HG03103 (cell line): ENCODE measurements at regions not wholly inside any gene's neighbourhood (a gene's known extent, or its start where the extent isn't known, plus 50 kb on each side); places are given as distances from the start of the nearest gene placed in this dataset.

Experiments used
- ATAC-seq: cut with Tn5 transposase; IDR thresholded peaks from one replicate; pipeline ENCODE4 v1.9.1; 2021; ENCODE audit warnings: low read depth; ENCODE audit not compliant: unreplicated experiment

DNA sequence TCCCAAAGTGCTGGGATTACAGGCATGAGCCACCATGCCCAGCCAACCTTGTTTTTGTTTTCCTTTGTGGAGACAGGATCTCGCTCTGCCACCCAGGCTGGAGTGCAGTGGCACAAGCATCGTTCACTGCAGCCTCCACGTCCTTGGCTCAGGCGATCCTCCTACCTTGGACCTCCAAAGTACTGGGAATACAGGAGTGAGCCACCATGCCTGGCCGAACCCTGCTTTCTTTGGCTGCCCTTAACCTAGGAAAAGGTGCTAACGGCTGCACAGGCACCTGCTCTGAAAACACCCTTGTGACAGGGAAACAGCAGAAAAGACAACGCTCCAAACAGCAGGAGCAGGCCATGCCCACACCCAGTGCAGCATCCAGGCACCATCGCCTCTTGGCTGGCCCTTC is 71.9 kb downstream of the OAT start:
- ATAC-seq = no peak

DNA sequence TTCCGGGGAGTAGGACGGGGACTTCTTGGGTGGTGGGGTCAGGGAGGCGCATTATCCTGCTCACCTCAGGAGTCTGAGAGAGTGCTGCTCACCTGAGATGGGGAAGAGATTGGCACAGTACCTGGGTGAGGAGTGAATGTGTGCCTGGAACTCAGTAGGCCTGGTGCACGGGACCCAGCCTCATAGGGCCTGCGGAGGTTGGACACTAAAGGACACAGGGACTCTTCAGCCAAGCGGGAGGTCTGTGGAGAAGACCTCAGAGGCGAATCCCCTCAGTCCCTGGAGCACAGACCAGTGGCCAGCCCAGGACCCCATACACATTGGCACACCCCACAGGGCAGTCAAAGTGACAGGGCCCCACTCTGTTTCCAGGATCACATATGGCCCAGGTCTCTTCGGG is 73.2 kb downstream of the OAT start:
- no peak for ATAC-seq

- ATAC-seq = no peak
Measured at GRCh38 chr10:124344931-124345330, 73.8 kb downstream of the OAT start.

DNA sequence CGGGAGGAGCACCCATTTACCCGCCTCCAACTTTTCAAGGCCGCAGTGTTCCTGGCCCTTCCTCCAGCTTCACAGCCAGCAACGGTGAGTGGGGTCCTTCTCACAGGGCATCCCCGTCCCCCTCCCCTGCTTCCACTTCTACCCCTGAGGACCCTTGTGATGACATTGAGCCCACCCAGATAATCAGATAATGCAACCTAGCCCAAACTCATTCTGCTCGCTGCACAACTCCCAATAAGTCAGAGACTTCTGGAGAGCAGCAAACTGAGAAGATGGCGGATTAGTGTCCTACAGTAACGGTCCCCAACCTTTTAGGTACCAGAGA is 74.5 kb downstream of the OAT start:
- ATAC-seq = no peak

GRCh38 chr10:124343351-124344265 is 75.1 kb downstream of the OAT start:
- ATAC-seq = no peak

GRCh38 chr10:124342821-124343170 is 75.9 kb downstream of the OAT start:
- no peak for ATAC-seq

- no peak for ATAC-seq
Measured at GRCh38 chr10:124342136-124342820, 76.4 kb downstream of the OAT start.

DNA sequence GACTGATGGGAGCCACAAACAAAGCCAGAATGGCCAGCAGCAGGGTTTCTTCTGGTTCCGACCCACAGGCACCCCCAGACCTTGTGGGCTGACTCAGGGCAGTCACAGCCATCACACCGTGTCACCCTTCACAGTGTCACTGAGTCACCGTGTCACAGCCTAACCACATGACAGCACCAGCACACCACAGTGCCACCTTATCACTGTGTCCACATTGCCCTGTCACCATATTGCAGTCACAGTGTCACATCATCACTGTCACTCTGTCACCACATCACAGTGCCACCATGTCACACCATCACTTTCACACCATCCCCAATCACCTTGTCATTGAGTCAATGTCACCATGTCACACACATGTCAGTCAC is 77.0 kb downstream of the OAT start:
- ATAC-seq = no peak

GRCh38 chr10:124340033-124340760 is 78.5 kb downstream of the OAT start:
- no peak for ATAC-seq

DNA sequence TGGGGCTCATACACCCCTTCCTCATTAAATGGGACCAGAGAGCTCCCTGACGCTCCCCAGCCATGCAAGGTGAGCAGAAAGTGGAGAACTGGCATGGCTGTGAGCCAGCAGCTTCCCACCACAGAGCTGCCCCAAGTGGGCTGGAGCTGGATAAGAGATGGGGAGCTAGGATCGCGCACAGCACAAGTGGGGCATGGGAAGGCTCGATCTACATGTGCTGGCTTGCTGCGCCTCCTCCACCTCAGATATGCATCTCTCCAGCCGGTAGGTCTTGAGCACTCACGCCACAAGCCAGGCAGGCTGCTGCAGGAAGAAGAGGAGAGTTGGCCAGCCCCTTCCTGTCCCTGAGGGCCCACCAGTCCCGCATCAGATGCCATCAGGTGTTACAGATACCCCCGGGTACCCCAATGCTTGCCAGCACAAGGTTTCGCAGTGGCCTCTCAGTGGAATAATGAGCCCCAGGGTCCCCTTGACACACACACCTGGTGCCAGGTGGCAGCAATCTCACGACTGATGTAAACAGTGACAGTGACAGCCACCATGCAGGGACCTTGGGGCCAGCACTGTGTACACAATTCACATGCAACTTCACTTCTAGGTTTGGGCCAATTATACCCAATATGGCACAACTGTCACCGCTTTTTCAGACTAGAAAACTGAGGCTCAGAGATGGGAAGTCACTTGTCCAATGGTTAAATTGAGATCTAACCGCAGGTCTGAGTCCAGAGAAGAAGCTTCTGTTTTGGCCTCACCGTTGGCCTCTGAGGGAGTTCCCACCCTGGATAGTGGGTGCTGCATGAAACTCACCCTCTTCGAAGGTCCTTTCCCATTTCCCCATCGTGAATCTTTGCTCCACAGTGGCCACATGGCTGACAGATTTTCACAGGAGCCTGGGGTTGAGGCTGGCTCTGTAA is 79.3 kb downstream of the OAT start:
- no peak for ATAC-seq

DNA sequence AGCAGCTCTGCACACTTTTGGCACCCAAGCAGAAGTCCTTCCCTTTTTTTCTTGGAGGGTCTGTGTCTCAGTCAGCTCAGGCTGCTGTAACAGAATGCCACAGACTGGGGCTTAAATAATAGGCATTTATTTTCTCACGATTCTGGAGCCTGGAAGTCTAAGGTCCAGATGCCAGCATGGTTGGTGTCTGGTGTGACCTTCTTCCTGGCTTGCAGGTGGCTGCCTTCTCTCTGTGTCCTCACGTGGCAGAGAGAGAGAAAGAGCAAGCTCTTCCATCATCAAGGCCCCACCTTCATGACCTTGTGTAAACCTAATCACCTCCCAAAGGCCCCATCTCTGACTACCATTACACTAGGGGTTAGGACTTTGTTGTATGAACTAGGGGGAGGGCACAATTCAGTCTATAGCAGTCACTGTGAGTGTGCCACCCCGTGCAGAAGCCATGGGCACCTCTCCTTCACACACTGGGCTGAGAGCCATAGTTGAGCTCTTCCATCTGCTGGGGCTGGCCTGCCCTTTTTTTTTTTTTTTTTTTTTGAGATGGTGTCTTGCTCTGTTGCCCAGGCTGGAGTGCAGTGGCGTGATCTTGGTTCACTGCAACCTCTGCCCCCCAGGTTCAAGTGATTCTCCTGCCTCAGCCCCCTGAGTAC is 80.3 kb downstream of the OAT start:
- ATAC-seq = no peak

DNA sequence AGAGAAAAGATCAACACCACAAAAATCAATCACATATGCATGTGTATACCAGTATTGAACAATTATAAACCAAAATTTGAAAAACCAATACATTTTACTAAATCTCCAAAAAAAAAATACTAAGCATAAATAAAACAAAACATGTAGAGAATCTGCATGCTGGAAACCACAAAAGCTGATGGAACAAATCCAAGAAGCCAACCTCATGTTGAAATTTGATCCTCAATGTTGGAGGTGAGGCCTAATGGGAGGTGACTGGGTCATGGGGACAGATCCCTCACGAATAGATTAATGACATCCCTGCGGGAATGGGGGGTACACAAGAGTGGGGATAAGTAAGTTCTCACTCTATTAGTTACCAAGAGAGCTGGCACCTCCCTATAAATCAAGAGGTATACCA is 82.5 kb downstream of the OAT start:
- no peak for ATAC-seq

- ATAC-seq = no peak
Measured at GRCh38 chr10:124333931-124334330, 84.8 kb downstream of the OAT start.

DNA sequence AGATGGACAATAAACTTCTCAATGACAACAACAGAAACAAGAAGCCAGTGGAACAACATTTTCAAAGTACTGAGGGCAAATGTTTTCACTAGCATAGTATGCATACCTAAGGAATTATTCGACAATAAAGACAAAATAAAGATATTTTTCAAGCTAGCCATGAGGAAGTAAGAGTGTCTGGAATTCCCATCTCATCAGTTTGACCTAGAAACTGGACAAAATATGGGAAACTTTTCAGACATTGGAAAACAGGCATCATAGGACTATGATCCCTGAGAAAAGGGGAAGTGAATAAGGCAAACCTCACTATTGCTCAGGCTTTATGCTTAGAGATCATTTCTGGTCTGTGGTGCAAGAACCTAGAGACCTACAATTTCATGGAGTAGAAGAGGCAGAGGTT is 86.3 kb downstream of the OAT start:
- no peak for ATAC-seq

DNA sequence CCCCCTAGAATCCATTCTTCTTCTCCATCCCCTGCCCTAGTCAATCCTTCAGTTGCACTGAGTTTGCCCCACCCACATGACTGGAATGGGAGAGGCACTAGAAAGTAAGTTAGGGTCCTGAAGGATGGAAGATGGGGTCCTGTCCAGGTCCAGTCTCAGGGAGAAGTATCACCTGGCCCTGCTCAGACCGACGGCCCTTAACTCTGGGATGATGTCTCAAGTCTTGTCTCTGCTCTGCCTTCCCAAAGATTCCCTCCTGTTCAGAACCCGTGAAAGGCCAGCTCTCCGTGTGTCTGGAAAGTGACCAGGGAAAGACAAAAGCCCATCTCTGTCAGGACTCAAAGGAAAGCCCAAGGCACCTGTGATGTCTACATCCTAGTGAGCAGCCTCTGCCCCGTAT is 88.8 kb downstream of the OAT start:
- no peak for ATAC-seq

DNA sequence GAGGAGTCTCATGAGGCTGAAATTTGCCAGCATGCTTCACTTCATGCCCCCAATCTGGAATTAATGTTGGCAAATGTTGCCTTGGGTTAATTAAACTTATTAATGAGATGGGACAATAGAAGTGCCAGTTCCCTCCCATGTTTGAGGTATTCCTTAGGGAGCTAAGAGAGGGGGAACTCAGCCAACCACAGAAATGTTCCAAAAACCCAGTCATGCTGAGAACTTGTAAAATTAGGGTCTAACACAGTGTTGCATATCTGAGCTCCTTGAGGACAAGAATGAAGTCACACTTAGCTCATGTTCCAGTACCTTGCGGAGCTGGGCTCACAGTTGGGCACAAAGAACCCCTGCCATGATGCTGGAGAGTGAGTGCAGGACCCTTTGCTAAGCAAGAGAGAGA is 89.4 kb downstream of the OAT start:
- no peak for ATAC-seq

- no peak for ATAC-seq
Measured at GRCh38 chr10:124328477-124329220, 90.1 kb downstream of the OAT start.

- no peak for ATAC-seq
Measured at GRCh38 chr10:124325998-124326636, 92.6 kb downstream of the OAT start.

- no peak for ATAC-seq
Measured at GRCh38 chr10:124325633-124325914, 93.1 kb downstream of the OAT start.
